SU-DHL-6 (cell line): ENCODE measurements at regions not wholly inside any gene's neighbourhood (a gene's known extent, or its start where the extent isn't known, plus 50 kb on each side); places are given as distances from the start of the nearest gene placed in this dataset.

Experiments
- H2AFZ ChIP-seq: fragments of 200-600 bp; sonication (generic); 2 replicates; pipeline ENCODE4 v1.6.1; 2014; ENCODE audit warnings: low read depth, mild to moderate bottlenecking, moderate library complexity, mixed read lengths, antibody characterized with exemption, low read length; ENCODE audit not compliant: severe bottlenecking
- H3F3A ChIP-seq: fragments of 200-600 bp; shearing (Covaris generic); 2 replicates; pipeline ENCODE4 v1.6.0; 2016; ENCODE audit warnings: antibody characterized with exemption, mild to moderate bottlenecking; ENCODE audit not compliant: insufficient read depth
- H3K27ac ChIP-seq: fragments of 200-600 bp; sonication (generic); 2 replicates; pipeline ENCODE4 v1.5.1; 2016; ENCODE audit warnings: low read depth, mild to moderate bottlenecking, low read length, moderate library complexity, mixed read lengths
- H3K27me3 ChIP-seq: fragments of 200-600 bp; sonication (generic), shearing (Covaris generic); 2 replicates; pipeline ENCODE4 v1.6.0; 2014; ENCODE audit warnings: mild to moderate bottlenecking, low read length
- H3K36me3 ChIP-seq: fragments of 200-600 bp; sonication (generic); 2 replicates; pipeline ENCODE4 v1.6.1; 2014; ENCODE audit warnings: mild to moderate bottlenecking, low read length, mixed read lengths
- H3K4me2 ChIP-seq: fragments of 300-600, 200-600 bp; shearing (Covaris generic), sonication (generic); 2 replicates; pipeline ENCODE4 v1.6.0; 2014; ENCODE audit warnings: low read length, low read depth, mild to moderate bottlenecking; ENCODE audit not compliant: poor library complexity, severe bottlenecking
- H3K4me3 ChIP-seq: fragments of 200-600 bp; sonication (generic); 2 replicates; pipeline ENCODE4 v1.5.1; 2014; ENCODE audit warnings: antibody characterized with exemption, low read length, mild to moderate bottlenecking, mixed read lengths; ENCODE audit not compliant: insufficient read depth, poor library complexity, severe bottlenecking
- H3K79me2 ChIP-seq: fragments of 200-600 bp; sonication (generic); 2 replicates; pipeline ENCODE4 v1.6.1; 2014; ENCODE audit warnings: mild to moderate bottlenecking, low read length, moderate library complexity; ENCODE audit not compliant: insufficient read depth
- H3K9ac ChIP-seq: fragments of 200-600 bp; sonication (generic); 2 replicates; pipeline ENCODE4 v1.7.0; 2014; ENCODE audit warnings: mild to moderate bottlenecking, low read length
- H3K9me2 ChIP-seq: fragments of 200-600 bp; sonication (generic); replicated peaks from 2 replicates; pipeline ENCODE4 v1.6.1; 2014; ENCODE audit warnings: low read length; ENCODE audit not compliant: insufficient read depth
- H3K9me3 ChIP-seq: fragments of 200-600 bp; sonication (generic); 2 replicates; pipeline ENCODE4 v1.6.1; 2014; ENCODE audit warnings: low read length, mixed read lengths; ENCODE audit not compliant: insufficient read depth
- H4K20me1 ChIP-seq: fragments of 200-600 bp; sonication (generic); 2 replicates; pipeline ENCODE4 v1.6.1; 2014; ENCODE audit warnings: low read depth, mild to moderate bottlenecking, antibody characterized with exemption, low read length, moderate library complexity, mixed read lengths
- CTCF ChIP-seq: fragments of 200-600 bp; sonication (generic); IDR thresholded peaks from one replicate; pipeline ENCODE4 v1.5.1; 2017; ENCODE audit warnings: antibody characterized with exemption, mild to moderate bottlenecking, low read length, moderate library complexity; ENCODE audit not compliant: insufficient read depth, poor library complexity, severe bottlenecking
- EZH2phosphoT487 ChIP-seq: fragments of 200-600 bp; sonication (generic), shearing (Covaris generic); conservative IDR thresholded peaks from 2 replicates; pipeline ENCODE4 v1.6.1; 2018; ENCODE audit warnings: mild to moderate bottlenecking, antibody characterized with exemption, low read length, moderate library complexity, mixed read lengths

GRCh38 chr5:138660051-138660572 lies 84.9 kb upstream of the HSPA9 start:
- no peak overlapping the region for H3K9ac ChIP-seq
- H3K4me2 ChIP-seq, result no peak overlapping the region
- H2AFZ ChIP-seq, result no peak overlapping the region
- TF ChIP-seq EZH2phosphoT487 (no peak), CTCF (no peak)
- H3K4me3 ChIP-seq, result no peak overlapping the region
- no peaks in the 10 kb centered on the region for H3F3A ChIP-seq
- H3K36me3 ChIP-seq, result no peaks in the 10 kb centered on the region
- H3K27ac ChIP-seq, result no peak overlapping the region
- no peaks in the 10 kb centered on the region for H3K9me2 ChIP-seq
- H3K9me3 ChIP-seq, result no peaks in the 10 kb centered on the region
- H3K27me3 ChIP-seq, result no peaks in the 10 kb centered on the region
- no peaks in the 10 kb centered on the region for H3K79me2 ChIP-seq
- H4K20me1 ChIP-seq, result no peaks in the 10 kb centered on the region

DNA sequence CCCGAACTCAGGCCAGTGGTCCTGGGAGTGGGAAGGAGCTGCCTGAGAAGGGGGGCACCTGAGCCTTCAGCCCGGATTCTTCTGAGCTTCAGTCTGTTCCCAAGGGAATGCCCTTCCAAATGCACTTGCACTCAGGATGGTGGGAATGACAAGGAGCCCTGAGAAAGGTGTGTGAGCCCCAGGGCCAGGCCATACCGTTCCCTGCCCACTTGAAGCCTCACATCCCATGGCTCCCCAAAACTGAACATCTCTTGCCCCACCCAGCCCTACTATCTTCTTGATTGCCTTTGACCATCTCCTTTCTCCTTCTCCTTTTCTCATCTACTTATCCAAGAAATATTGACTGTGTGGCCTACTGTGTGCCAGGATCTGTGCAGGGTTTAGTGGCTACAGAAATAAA lies 84.4 kb upstream of the HSPA9 start:
- Histone ChIP-seq H3F3A (no peaks in the 10 kb centered on the region), H3K4me2 (no peak overlapping the region), H4K20me1 (no peaks in the 10 kb centered on the region), H3K9me2 (no peaks in the 10 kb centered on the region), H3K27me3 (no peaks in the 10 kb centered on the region), H3K79me2 (no peaks in the 10 kb centered on the region), H2AFZ (no peak overlapping the region), H3K27ac (no peak overlapping the region), H3K9me3 (no peaks in the 10 kb centered on the region), H3K9ac (no peak overlapping the region), H3K4me3 (no peak overlapping the region), H3K36me3 (no peaks in the 10 kb centered on the region)
- TF ChIP-seq EZH2phosphoT487, result no peak
- no peak for TF ChIP-seq CTCF

DNA sequence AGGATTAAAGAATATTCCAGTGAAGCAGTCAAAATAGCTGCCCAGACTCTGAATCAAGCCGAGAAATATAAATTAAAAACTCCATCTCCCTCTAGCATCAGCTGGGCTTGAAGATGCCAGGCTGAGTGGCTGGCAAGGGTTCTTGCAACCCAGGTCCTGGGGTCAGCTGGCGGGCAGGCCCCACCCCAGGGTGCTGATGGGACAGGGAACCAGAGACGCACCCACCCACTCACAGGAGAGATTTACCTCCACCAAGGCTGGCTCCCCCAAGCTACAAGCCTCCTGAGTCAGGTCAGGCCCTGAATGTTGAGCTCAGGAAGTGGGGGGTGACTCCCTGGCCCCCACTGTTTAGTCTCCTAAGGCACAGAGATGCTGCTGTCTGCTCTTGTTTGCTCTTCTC lies 83.9 kb upstream of the HSPA9 start:
- H3K9ac ChIP-seq, result no peak overlapping the region
- TF ChIP-seq CTCF (no peak), EZH2phosphoT487 (no peak)
- H3K9me2 ChIP-seq, result no peaks in the 10 kb centered on the region
- no peaks in the 10 kb centered on the region for H3K79me2 ChIP-seq
- no peaks in the 10 kb centered on the region for H4K20me1 ChIP-seq
- no peak overlapping the region for H3K4me2 ChIP-seq
- H3K9me3 ChIP-seq, result no peaks in the 10 kb centered on the region
- no peaks in the 10 kb centered on the region for H3F3A ChIP-seq
- no peak overlapping the region for H2AFZ ChIP-seq
- H3K36me3 ChIP-seq, result no peaks in the 10 kb centered on the region
- no peak overlapping the region for H3K27ac ChIP-seq
- no peaks in the 10 kb centered on the region for H3K27me3 ChIP-seq
- H3K4me3 ChIP-seq, result no peak overlapping the region

- no peak overlapping the region for H3K4me2 ChIP-seq
- H3K36me3 ChIP-seq, result no peaks in the 10 kb centered on the region
These were observed 83.5 kb upstream of the HSPA9 start for GRCh38 chr5:138658676-138659075.

More at GRCh38 chr5:138658676-138659075, 83.5 kb upstream of the HSPA9 start:
- Histone ChIP-seq H3F3A (no peaks in the 10 kb centered on the region), H3K9ac (no peak overlapping the region), H3K4me3 (no peak overlapping the region), H3K79me2 (no peaks in the 10 kb centered on the region), H3K27ac (no peak overlapping the region), H3K9me2 (no peaks in the 10 kb centered on the region), H3K9me3 (no peaks in the 10 kb centered on the region), H3K27me3 (no peaks in the 10 kb centered on the region), H2AFZ (no peak overlapping the region), H4K20me1 (no peaks in the 10 kb centered on the region)
- TF ChIP-seq CTCF, result no peak
- TF ChIP-seq EZH2phosphoT487, result no peak
